ENCODE measurements at regions not wholly inside any gene's neighbourhood (a gene's known extent, or its start where the extent isn't known, plus 50 kb on each side); places are given as distances from the start of the nearest gene placed in this dataset.

DNA sequence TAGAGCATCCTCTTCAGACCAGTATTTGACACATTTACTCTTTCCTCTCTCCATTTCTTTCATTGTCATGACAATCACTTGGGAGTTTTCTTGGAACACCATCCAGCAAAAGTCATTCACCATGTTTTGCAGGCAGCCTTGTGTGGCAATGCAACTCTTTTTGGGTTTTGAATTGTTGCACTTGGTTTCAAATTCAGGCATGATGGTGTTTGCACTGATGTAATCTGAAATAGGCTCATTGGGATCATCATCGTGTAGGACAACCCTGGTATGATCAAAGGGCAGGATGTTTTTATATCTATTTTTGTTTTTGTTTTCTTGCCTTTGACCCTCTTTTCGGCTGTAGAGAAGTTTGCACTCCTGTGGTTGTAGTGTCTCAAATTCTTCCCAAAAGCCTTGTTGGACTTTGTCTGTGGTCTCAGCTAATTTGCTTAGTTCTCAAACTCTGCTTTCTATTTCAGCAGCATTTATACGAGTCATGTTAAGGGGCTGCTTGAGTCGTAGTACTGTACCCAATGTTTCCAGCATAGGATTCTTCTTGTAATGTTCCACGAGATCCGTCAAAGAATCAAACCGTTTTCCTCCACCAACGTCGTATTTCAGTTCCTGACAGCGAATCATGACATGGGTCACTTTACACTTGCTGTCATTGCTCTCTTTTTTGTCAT, 160.8 kb upstream of the TNFAIP3 start:
- no peak for TF ChIP-seq POLR2AphosphoS5 (IDR thresholded peaks at IDR 0.05; ENCODE audit: borderline replicate concordance, low read depth, low read length)
- no peak for TF ChIP-seq EZH2 (IDR thresholded peaks at IDR 0.05)
